AG08395 (cell line): ENCODE measurements at regions not wholly inside any gene's neighbourhood (a gene's known extent, or its start where the extent isn't known, plus 50 kb on each side); places are given as distances from the start of the nearest gene placed in this dataset.

Source experiments
- DNase-seq: peaks from one replicate; pipeline ENCODE4 v3.0.0; 2012; ENCODE audit warnings: mixed read lengths, low spot score

- no peak for DNase-seq
Measured at GRCh38 chr1:209428241-209428921, 155.1 kb upstream of the CAMK1G start.

GRCh38 chr1:209429611-209430010, 153.9 kb upstream of the CAMK1G start:
- no peak for DNase-seq

GRCh38 chr1:209430107-209430506, 153.4 kb upstream of the CAMK1G start:
- no peak for DNase-seq

- DNase-seq, result no peak
Measured at GRCh38 chr1:209430821-209431259, 152.7 kb upstream of the CAMK1G start.

GRCh38 chr1:209431402-209431801, 152.1 kb upstream of the CAMK1G start:
- no peak for DNase-seq

- DNase-seq, result no peak
Measured at GRCh38 chr1:209431813-209432442, 151.6 kb upstream of the CAMK1G start.

GRCh38 chr1:209432443-209432825, 151.1 kb upstream of the CAMK1G start:
- no peak for DNase-seq

- peak; percentile 47 for DNase-seq
Measured at GRCh38 chr1:209433649-209434031, 149.9 kb upstream of the CAMK1G start.

- peak; percentile 13 for DNase-seq
Measured at GRCh38 chr1:209434066-209434465, 149.4 kb upstream of the CAMK1G start.

GRCh38 chr1:209434631-209435217, 148.8 kb upstream of the CAMK1G start:
- DNase-seq, result no peak

- DNase-seq, result peak; percentile 90
Measured at GRCh38 chr1:209435654-209436566, 147.6 kb upstream of the CAMK1G start.

- no peak for DNase-seq
Measured at GRCh38 chr1:209439828-209440227, 143.7 kb upstream of the CAMK1G start.

GRCh38 chr1:209443361-209443931, 140.1 kb upstream of the CAMK1G start:
- no peak for DNase-seq

- no peak for DNase-seq
Measured at GRCh38 chr1:209443975-209444651, 139.4 kb upstream of the CAMK1G start.

GRCh38 chr1:209444961-209445360, 138.6 kb upstream of the CAMK1G start:
- no peak for DNase-seq

- no peak for DNase-seq
Measured at GRCh38 chr1:209445576-209445975, 137.9 kb upstream of the CAMK1G start.

- DNase-seq, result no peak
Measured at GRCh38 chr1:209446356-209446755, 137.2 kb upstream of the CAMK1G start.

GRCh38 chr1:209454340-209454994, 129.0 kb upstream of the CAMK1G start:
- no peak for DNase-seq

GRCh38 chr1:209455145-209455544, 128.4 kb upstream of the CAMK1G start:
- peak; percentile 24 for DNase-seq

- no peak for DNase-seq
Measured at GRCh38 chr1:209455661-209456358, 127.7 kb upstream of the CAMK1G start.
